Fibroblast of lung (primary cell): ENCODE measurements at regions not wholly inside any gene's neighbourhood (a gene's known extent, or its start where the extent isn't known, plus 50 kb on each side); places are given as distances from the start of the nearest gene placed in this dataset.

Experiments
- DNase-seq, 2 donors: peaks; one replicate each; pipeline versions ENCODE4 v3.0.0 to v3.0.0-alpha.2; 2010; ENCODE audit warnings: low read depth in 2 of 2
- H2AFZ ChIP-seq: 2 replicates; pipeline ENCODE4 v1.5.1; 2012; ENCODE audit warnings: low read length, control low read depth, inconsistent platforms
- H3K27ac ChIP-seq: 2 replicates; pipeline ENCODE4 v1.5.1; 2011; ENCODE audit warnings: low read length, control low read depth; ENCODE audit not compliant: insufficient read depth
- H3K27me3 ChIP-seq: 2 replicates; pipeline ENCODE4 v1.5.1; 2011; ENCODE audit warnings: mild to moderate bottlenecking, low read length; ENCODE audit not compliant: control insufficient read depth, insufficient read depth
- H3K36me3 ChIP-seq: 2 replicates; pipeline ENCODE4 v1.5.1; 2011; ENCODE audit warnings: low read length; ENCODE audit not compliant: control insufficient read depth, insufficient read depth
- H3K4me1 ChIP-seq: 2 replicates; pipeline ENCODE4 v1.5.1; 2011; ENCODE audit warnings: low read length; ENCODE audit not compliant: control insufficient read depth, insufficient read depth; ENCODE audit errors: extremely low read depth
- H3K4me2 ChIP-seq: 2 replicates; pipeline ENCODE4 v1.5.1; 2011; ENCODE audit warnings: low read length, control low read depth; ENCODE audit not compliant: insufficient read depth; ENCODE audit errors: extremely low read depth
- H3K4me3 ChIP-seq, 4 experiments: fragments of 200-600 bp in 1 of 4; sonication (generic) in 1 of 4; replicated peaks in 1 of 4; 2 replicates each; pipeline ENCODE4 v1.5.1; 2011 to 2016; ENCODE audit warnings: low read length in 4 of 4, low read depth in 3 of 4, mild to moderate bottlenecking in 3 of 4, control low read depth in 2 of 4, inconsistent platforms in 1 of 4, mixed read lengths in 1 of 4; ENCODE audit not compliant: insufficient read depth in 1 of 4; ENCODE audit errors: control extremely low read depth in 1 of 4
- H3K79me2 ChIP-seq: 2 replicates; pipeline ENCODE4 v1.5.1; 2012; ENCODE audit warnings: mild to moderate bottlenecking, low read length, inconsistent platforms; ENCODE audit not compliant: control insufficient read depth, insufficient read depth
- H3K9ac ChIP-seq: 2 replicates; pipeline ENCODE4 v1.5.1; 2011; ENCODE audit warnings: mild to moderate bottlenecking, low read length, control low read depth; ENCODE audit not compliant: insufficient read depth
- H3K9me3 ChIP-seq: 2 replicates; pipeline ENCODE4 v1.5.1; 2012; ENCODE audit warnings: low read depth, low read length; ENCODE audit not compliant: control insufficient read depth, insufficient read depth
- H4K20me1 ChIP-seq: 2 replicates; pipeline ENCODE4 v1.5.1; 2011; ENCODE audit warnings: low read length; ENCODE audit not compliant: control insufficient read depth, insufficient read depth; ENCODE audit errors: extremely low read depth
- CTCF ChIP-seq, 2 donors: IDR thresholded peaks in 1 of 2; conservative IDR thresholded peaks in 1 of 2; 1 replicate in 1 of 2; 2 replicates in 1 of 2; pipeline ENCODE4 v1.5.1; 2011 to 2012; ENCODE audit warnings: low read length in 2 of 2, control low read depth in 1 of 2, inconsistent platforms in 1 of 2, low read depth in 1 of 2, mild to moderate bottlenecking in 1 of 2
- EZH2 ChIP-seq: IDR thresholded peaks from 2 replicates; pipeline ENCODE4 v1.5.1; 2012; ENCODE audit warnings: low read length, control low read depth, mild to moderate bottlenecking; ENCODE audit errors: missing control alignments

GRCh38 chr6:140790109-140790508, 1342.6 kb upstream of the GJE1 start:
- no peak for DNase-seq
- TF ChIP-seq CTCF (conservative IDR thresholded peaks at IDR 0.05 in 1 of 2, IDR thresholded peaks at IDR 0.05 in 1 of 2; ENCODE audit: low read depth in 1 of 2, low read length in 2 of 2) (no peak), EZH2 (no peak)
- Histone ChIP-seq H4K20me1 (no peaks in the 10 kb centered on the region), H3K79me2 (no peaks in the 10 kb centered on the region), H3K4me1 (no peaks in the 10 kb centered on the region), H2AFZ (no peak overlapping the region), H3K9me3 (no peaks in the 10 kb centered on the region), H3K4me2 (no peak overlapping the region), H3K4me3 (no peak overlapping the region), H3K27me3 (no peaks in the 10 kb centered on the region), H3K9ac (no peak overlapping the region), H3K27ac (no peak overlapping the region), H3K36me3 (no peaks in the 10 kb centered on the region)

DNA sequence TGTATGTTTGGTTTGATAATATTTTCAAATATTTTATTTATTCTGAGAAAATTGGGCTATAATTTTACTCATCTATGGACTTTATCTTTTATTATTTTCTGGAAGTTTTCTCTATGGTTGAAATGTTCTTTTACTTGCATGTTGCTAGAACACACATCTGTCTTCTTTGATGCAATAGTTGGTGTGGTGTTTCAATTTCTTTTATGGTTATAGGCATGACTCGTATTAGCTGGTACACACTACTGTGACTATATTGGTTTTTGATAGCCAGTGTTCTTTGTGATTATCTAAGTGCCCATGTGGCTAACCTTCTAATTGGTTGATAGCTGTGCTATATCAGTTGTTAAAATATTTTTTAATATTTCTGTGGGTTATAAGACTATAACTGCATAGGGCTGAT, 1343.3 kb upstream of the GJE1 start:
- Histone ChIP-seq H4K20me1 (no peaks in the 10 kb centered on the region), H3K4me1 (no peaks in the 10 kb centered on the region), H3K4me3 (no peak overlapping the region), H3K36me3 (no peaks in the 10 kb centered on the region), H3K9me3 (no peaks in the 10 kb centered on the region), H3K4me2 (no peak overlapping the region), H3K27me3 (no peaks in the 10 kb centered on the region), H3K79me2 (no peaks in the 10 kb centered on the region), H2AFZ (no peak overlapping the region), H3K9ac (no peak overlapping the region), H3K27ac (no peak overlapping the region)
- TF ChIP-seq CTCF (conservative IDR thresholded peaks at IDR 0.05 in 1 of 2, IDR thresholded peaks at IDR 0.05 in 1 of 2; ENCODE audit: low read depth in 1 of 2, low read length in 2 of 2): no peak
- no peak for TF ChIP-seq EZH2
- DNase-seq: peak in 1 of 2 donors; percentile 72

GRCh38 chr6:140785926-140786325, 1346.8 kb upstream of the GJE1 start:
- H3K4me2 ChIP-seq: no peak overlapping the region
- no peaks in the 10 kb centered on the region for H3K9me3 ChIP-seq
- TF ChIP-seq EZH2: no peak
- H3K4me1 ChIP-seq: no peaks in the 10 kb centered on the region
- no peak for DNase-seq
- no peaks in the 10 kb centered on the region for H4K20me1 ChIP-seq
- H3K36me3 ChIP-seq: no peaks in the 10 kb centered on the region
- no peaks in the 10 kb centered on the region for H3K27me3 ChIP-seq
- no peak overlapping the region for H3K4me3 ChIP-seq
- H3K9ac ChIP-seq: no peak overlapping the region
- H3K27ac ChIP-seq: no peak overlapping the region
- no peaks in the 10 kb centered on the region for H3K79me2 ChIP-seq
- no peak overlapping the region for H2AFZ ChIP-seq
